GDM1 (cell line): ENCODE measurements at regions not wholly inside any gene's neighbourhood (a gene's known extent, or its start where the extent isn't known, plus 50 kb on each side); places are given as distances from the start of the nearest gene placed in this dataset.
"Not testable (repeated sequence)": the region's sequence is repeated elsewhere in the genome, so short reads cannot be mapped to it uniquely, and the experiment has no call there.

Source experiments
- DNase-seq: peaks from one replicate; lab custom pipeline; 2025; lab: John Stamatoyannopoulos, UW

DNA sequence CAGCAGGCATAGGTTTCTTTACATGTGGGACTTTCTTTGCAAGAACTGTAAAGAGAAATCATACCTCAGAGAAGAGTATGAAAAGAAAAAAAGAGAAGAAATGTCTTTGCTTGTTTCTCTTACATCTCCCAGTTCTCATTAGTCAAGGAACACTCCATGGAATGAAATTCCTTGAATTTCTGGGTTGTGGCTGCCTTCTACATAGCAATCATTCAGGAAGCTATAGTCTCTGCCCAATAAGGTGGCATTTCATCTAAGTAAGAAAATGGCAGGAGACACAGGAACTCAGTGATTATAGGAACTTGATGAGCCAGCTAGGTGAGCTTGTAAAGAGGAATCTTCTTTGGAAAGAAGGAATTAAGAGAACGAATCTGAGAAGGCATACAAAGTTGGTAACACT, 197.0 kb upstream of the FKBP1C start:
- no peak for DNase-seq

DNA sequence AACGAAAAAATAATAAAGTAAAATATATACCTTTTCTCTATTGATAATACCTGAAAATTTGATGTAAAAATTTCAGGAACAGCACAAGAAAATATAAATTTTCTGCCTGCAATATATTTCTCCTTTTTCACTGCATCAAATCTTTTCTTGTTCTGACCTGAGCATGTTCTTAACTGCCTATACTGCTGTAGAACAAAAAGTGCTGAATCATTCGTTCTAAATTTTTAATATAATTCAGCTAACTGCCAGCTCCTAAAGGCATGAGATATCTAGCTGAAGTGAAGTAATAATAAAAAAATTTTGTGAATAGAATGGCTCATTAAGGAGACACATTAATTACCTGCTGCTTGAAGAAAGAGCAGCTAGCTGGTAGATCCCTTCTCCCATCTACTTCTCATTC, 188.6 kb upstream of the FKBP1C start:
- DNase-seq, result no peak

DNA sequence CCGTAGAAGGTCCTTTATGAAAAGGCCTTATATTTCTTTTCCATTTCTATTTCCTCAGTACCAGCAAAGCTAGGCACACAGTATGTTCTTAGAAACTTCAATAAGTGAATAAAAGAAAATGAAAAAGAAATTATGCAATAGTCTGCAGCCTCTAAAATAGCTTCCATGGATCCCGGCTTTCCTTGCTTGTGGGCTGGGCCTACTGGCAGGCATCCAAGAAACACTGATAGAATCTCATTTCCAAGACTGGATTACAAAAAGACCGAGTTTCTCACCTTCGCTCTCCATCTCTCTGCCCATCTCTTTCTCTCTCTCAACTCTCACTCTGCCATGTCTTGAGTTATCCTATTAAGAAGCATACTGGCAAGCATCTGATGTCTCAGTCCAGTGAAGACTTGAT, 187.5 kb upstream of the FKBP1C start:
- no peak for DNase-seq

DNA sequence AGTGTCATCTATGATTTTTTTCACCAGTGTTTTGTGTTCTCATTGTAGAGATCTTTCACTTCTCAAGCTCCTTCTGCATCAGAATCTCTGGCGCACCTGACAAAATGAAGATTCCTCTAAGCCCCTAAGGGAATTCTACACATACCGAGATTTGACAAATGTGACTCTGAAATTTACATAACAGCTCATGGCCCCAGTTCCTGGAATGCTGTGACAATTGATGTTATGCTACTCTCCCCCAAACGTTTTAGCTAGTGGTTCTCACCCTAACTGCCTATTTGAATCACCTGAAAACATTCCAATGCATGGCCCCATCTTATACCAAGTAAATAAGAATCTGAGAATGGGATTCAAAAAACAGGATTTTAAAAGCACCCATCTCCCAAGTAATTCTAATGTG, 162.1 kb upstream of the FKBP1C start:
- DNase-seq, result no peak

DNA sequence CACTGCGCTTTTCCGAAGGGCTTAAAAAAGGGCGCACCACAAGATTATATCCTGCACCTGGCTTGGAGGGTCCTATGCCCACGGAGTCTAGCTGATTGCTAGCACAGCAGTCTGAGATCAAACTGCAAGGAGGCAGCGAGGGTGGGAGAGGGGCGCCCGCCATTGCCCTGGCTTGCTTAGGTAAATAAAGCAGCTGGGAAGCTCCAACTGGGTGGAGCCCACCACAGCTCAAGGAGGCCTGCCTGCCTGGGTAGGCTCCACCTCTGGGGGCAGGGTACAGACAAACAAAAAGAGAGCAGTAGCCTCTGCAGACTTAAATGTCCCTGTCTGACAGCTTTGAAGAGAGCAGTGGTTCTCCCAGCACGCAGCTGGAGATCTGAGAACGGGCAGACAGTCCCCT, 158.1 kb upstream of the FKBP1C start:
- not testable (repeated sequence) for DNase-seq

DNA sequence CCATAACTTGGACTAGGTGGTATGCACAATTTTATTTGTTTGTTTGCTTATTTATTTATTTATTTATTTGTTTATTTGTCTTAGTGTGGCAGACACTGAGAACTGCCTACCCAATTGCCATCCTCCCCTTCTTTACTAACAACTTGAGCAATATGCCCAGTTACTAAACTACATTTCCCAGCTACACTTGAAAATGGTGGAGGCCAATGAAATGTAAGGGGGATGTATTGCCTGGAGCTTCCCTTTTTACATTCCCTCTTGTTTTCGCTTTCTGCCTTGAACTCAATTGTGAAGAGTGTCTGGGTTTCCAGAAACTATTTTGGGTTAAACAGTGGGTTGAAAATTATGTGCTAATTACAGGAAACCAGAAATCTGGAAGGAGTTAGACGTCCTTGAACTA, 152.7 kb upstream of the FKBP1C start:
- no peak for DNase-seq

DNA sequence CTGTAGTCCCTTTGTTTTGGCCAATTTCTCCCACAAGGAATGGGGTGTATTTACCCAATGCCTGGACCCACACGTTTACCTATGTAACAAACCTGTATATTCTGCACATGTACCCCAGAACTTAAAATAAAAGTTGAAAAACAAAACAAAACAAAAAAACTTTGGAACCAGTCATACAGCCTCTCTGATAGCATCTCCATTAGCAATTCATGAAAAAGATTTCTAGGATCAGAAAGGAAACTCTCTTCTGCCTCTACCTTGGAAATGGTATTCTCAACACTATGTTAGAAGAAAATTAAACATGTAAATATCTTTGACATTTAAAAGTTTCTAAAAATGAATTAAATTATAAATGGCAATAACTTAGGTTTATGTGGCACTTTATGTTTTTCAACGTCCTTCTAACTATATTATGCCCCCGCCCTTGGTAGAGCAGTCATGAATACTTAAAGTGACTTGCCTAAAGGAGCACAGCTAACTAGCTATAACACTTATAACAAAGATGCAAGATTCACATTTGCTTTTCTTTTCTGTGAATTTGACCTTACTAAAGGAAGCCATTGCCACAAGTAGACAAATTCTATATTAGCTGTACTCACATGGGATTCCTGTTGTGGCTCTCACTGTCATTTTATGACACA, 147.5 kb upstream of the FKBP1C start:
- DNase-seq, result no peak

DNA sequence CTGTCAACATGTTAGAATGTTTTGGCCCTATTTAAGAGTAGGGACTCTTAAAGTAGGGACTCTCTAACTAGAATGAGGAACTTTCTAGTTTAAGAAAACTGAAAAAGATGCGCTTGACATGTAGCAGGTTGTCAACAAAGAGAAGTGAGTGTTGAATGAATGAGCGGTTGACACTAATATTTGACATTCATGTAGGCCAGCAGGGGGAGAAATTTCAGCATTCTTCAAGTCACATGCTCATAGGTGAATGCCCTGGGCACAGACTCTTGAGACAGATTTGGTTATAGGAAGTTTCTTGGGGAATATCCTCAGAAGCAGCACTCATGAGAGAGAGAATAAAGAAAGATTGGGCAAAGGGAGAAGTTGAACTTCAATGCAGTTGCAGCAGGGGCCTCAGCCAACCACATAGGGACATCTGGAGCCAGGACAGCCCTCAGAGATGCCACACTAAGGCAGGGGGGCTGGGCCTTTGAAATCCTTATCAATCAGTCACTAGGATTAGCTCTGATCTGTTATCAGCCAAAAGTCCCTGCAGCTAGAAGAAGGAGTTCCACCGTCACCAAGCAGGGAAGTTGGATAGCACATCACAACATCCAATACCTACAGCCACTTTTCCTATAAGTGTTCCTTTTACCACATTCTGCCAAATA, 145.1 kb upstream of the FKBP1C start:
- DNase-seq, result no peak

DNA sequence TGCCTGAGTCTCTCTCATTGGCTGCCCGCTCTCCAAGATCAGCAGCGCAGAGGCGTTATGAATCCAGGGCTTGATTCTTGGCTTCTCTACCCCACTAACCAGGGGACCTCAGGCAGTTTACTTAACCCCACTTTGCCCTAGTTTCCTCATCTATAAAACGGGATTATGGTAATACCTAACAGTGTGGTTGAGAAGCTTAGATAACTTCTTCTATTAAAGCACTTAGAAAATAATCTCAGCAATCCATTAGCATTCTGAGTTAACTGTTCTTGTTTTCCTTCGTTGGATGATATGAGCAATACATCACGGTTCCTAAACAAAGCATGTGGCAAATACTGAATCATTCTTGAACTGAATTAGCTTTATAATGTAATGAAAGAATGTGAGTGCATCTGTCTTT, 116.3 kb upstream of the FKBP1C start:
- no peak for DNase-seq

DNA sequence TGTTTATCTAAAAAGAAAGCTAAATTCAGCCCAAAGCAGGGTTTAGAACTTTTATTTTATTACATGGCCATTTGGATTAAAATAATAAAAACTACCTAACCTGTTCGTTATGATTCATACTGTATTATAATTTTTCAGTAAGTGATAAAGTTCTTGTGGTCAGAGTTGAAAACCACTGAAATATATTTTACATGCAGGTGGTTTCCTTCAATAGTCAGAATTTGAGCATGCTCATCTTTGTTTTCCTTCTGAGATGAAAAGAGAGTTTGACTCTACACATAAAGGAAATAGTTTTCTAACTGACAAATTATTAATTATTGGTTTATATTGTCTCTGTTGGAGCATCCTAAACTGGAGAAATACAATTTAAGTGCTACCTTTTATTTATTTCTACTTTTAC, 114.0 kb upstream of the FKBP1C start:
- no peak for DNase-seq

DNA sequence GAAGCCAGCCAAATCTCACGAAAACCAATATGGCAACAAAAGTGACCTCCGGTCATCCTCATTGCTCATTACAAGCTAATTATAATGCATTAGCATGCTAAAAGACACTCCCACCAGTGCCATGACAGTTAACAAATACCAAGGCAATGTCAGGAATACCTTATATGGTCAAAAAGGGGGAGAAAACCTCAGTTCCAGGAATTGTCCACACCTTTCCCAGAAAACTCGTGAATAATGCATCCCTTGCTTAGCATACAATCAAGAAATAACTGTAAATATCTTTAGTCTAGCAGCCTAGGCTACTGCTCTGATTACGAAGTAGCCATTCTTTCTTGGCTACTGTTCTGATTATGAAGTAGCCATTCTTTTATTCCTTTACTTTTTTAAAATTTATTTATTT, 112.5 kb upstream of the FKBP1C start:
- DNase-seq, result no peak

DNA sequence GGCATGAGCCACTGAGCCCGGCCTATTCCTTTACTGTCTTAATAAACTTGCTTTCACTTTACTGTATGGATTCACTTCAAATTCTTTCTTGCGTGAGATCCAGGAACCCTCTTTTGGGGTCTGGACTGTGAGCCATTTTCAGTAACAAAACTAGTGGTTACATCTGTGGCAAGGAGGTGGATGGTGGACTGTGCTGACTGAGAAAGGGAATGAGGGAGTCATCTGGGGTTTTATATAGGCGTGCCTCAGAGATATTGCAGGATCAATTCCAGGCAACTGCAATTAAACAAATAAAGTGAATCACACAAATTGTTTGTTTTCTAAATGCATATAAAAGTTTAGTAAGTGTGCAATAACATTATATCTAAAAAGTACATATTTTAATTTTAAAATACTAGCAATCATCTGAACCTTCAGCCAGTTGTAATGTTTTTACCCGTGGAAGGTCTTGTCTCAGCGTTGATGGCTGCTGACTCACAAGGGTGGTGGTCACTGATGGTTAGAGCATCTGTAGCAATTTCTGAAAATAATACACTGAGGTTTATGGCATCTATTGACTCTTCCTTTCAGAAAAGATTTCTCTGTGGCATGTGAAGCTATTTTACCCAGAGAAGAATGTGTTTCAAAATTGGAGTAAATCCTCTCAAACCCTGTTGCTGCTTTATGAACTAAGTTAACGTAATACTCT, 111.4 kb upstream of the FKBP1C start:
- DNase-seq, result no peak

DNA sequence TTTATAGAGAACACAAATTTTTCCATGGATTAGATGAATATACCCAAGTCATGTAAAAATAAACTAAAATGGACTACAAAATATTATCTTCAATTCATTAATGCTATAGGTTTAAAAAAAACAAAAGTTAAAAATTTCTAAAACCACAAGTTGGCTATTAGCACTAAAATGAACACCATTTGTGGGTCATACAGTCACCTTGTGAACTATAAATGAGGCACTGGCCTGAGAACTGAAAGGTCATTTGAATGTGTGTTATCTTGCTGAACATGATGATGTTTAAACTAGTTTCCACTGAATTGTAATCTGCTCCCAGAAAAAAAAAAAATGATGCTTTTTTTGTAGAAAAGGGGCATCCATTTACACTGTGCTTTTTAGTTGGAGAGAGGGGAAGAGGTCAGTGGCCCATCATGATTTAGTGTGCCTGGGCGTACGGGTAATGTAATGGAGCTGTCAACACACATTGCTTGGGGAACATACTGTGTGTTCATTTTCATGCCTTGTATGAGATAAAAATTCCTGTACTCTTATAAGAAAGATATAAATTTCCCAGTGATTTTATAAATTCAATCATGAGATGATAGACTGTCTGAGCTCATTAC, 96.6 kb upstream of the FKBP1C start:
- DNase-seq, result no peak

DNA sequence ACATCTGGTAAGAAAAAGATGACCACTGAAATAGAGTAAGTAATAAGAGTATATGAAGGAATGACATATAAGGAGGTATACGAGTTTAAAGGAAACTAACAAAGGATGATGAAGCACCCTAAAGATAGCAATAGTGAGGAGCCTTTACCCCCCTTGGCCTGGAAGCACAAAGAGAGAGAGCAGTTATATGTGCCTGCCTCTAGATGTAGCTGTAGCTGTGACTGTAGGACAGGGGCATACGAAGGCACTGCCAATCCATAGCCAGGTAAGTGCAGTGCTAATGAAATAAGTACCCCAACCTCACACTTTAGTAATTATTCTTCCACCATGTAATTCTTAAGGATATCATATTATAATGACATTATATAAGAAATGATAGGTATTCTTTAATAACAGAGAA, 90.1 kb upstream of the FKBP1C start:
- no peak for DNase-seq

DNA sequence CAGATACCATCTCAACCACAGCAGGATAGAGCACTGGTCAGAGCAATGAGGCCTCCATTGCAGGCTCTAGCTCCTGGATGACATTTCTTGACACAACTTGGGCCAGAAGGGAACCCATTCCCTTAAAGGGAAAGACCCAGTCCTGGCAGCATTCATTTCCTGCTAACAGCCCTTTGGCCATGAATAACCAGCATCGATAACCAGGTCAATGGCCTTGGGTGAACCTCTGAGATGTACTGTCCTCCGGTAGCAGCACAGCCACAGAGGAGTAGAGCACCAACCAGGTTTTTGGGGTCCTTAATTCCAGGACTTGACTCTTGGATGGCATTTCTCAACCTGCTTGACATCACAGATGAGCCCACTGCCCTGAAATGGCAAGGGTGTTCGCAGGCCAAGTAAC, 71.2 kb upstream of the FKBP1C start:
- DNase-seq, result no peak

DNA sequence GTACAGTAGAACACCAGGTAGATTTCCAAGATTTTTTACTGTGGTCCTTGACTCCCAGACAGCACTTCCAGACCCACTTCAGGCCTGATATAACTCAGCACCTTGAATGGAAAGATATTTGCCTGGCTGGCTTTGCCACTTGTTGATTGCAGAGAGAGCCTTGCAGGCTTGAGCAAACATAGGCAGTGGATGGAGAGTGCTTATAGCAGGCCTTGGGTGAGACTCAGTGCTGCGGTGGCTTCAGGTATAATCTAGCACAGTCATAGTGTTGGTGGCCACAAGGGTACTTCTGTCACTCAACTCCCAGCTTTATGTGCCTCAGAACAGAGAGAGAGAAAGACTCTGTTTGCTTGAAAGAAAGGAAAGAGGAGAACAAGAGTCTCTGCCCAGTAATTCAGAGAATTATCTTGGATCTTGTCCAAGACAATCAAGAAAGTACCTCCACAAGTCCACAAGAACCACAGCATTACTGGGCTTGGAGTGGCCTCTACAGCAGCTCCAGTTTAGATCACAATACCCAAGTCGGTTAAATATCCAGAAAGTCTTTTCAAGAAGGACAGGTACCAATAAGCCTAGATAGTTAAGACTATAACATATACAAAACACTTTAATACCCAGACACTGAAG, 70.5 kb upstream of the FKBP1C start:
- DNase-seq, result no peak

DNA sequence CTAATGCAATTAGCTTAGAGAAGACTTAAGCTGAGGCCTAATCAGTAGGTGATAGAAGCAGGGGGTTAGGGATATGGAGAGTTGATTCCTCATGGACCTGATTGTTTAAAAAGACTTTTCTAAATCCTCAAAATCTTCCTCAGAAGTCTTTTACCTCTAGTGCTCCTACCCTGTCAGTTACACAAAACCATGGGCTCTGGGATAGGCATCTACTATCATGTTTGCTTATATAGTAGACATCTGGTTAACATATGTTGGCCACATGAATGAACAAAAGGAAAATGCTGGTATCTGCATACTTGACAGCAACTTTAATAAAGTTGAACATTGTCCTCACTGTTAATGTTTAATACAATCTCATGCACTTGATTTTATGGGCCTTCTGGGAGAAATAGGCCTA, 61.5 kb upstream of the FKBP1C start:
- DNase-seq, result no peak

DNA sequence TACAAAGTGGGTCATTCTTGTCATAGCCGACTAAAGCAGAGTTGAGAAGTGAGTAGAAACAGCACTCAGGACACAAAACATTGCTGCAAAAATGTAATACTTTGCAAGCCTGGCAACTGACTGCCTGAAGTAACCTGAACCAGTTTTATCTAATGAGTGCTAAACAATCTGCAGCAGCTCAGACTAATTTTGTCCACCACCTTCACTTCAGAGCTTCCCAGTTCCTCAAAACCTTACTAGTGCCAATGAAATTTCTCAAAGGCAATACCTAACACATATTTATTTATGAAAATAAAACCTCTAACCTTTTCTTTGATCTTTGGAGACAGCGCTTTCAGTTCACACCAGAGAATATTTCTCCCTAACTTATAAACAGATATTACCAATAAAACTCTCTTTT, 56.7 kb upstream of the FKBP1C start:
- no peak for DNase-seq
